ENCODE measurements at regions not wholly inside any gene's neighbourhood (a gene's known extent, or its start where the extent isn't known, plus 50 kb on each side); places are given as distances from the start of the nearest gene placed in this dataset.
"Not testable (repeated sequence)": the region's sequence is repeated elsewhere in the genome, so short reads cannot be mapped to it uniquely, and the experiment has no call there.

GRCh38 chr15:26061248-26061647 is 198.1 kb upstream of the ATP10A start:
- no peak overlapping the region for H3K4me3 ChIP-seq
- intact Hi-C loops (cut with DNase I): no loop called here
- DNase-seq (ENCODE audit: extremely low spot score in 2 of 2): no peak

GRCh38 chr15:26056766-26057165 is 193.6 kb upstream of the ATP10A start:
- H3K4me1 ChIP-seq; H3K27me3 ChIP-seq; H3K36me3 ChIP-seq; DNase-seq (ENCODE audit: extremely low spot score in 2 of 2); H3K4me3 ChIP-seq; H3K27ac ChIP-seq; H3K9me3 ChIP-seq; intact Hi-C loops (cut with DNase I): not testable (repeated sequence)

More at GRCh38 chr15:26061248-26061647, 198.1 kb upstream of the ATP10A start:
- Histone ChIP-seq H3K27ac (no peak overlapping the region), H3K27me3 (no peaks in the 10 kb centered on the region), H3K9me3 (no peaks in the 10 kb centered on the region), H3K36me3 (no peaks in the 10 kb centered on the region), H3K4me1 (no peaks in the 10 kb centered on the region)
- no peak for TF ChIP-seq POLR2AphosphoS5 (IDR thresholded peaks at IDR 0.05; ENCODE audit: insufficient read depth in 1 of 2, low read depth in 1 of 2)
- no peak for TF ChIP-seq CTCF (IDR thresholded peaks at IDR 0.05)
- no peak for TF ChIP-seq POLR2A (IDR thresholded peaks at IDR 0.05)

GRCh38 chr15:26051761-26052675 is 188.9 kb upstream of the ATP10A start:
- TF ChIP-seq POLR2A (IDR thresholded peaks at IDR 0.05) (no peak), POLR2AphosphoS5 (IDR thresholded peaks at IDR 0.05; ENCODE audit: insufficient read depth in 1 of 2, low read depth in 1 of 2) (no peak), CTCF (IDR thresholded peaks at IDR 0.05) (no peak)
- H3K4me3 ChIP-seq: no peak overlapping the region
- no peak overlapping the region for H3K27ac ChIP-seq
- no peaks in the 10 kb centered on the region for H3K27me3 ChIP-seq
- H3K9me3 ChIP-seq: no peaks in the 10 kb centered on the region
- DNase-seq (ENCODE audit: extremely low spot score in 2 of 2): no peak
- no peaks in the 10 kb centered on the region for H3K4me1 ChIP-seq
- no peaks in the 10 kb centered on the region for H3K36me3 ChIP-seq
- intact Hi-C loops (cut with DNase I): no loop called here

- Histone ChIP-seq H3K9me3 (no peaks in the 10 kb centered on the region), H3K36me3 (no peaks in the 10 kb centered on the region), H3K27ac (no peak overlapping the region), H3K27me3 (no peaks in the 10 kb centered on the region), H3K4me3 (no peak overlapping the region), H3K4me1 (no peaks in the 10 kb centered on the region)
- TF ChIP-seq POLR2AphosphoS5 (IDR thresholded peaks at IDR 0.05; ENCODE audit: insufficient read depth in 1 of 2, low read depth in 1 of 2): no peak
- no peak for DNase-seq (ENCODE audit: extremely low spot score in 2 of 2)
- intact Hi-C loops (cut with DNase I): no loop called here
Measured at GRCh38 chr15:26050984-26051383, 187.9 kb upstream of the ATP10A start.

GRCh38 chr15:26049900-26050657 is 187.0 kb upstream of the ATP10A start:
- H3K27me3 ChIP-seq: no peaks in the 10 kb centered on the region
- intact Hi-C loops (cut with DNase I): no loop called here
- no peak for TF ChIP-seq POLR2AphosphoS5 (IDR thresholded peaks at IDR 0.05; ENCODE audit: insufficient read depth in 1 of 2, low read depth in 1 of 2)
- no peak for TF ChIP-seq CTCF (IDR thresholded peaks at IDR 0.05)
- no peak for TF ChIP-seq POLR2A (IDR thresholded peaks at IDR 0.05)
- no peak for DNase-seq (ENCODE audit: extremely low spot score in 2 of 2)
- no peaks in the 10 kb centered on the region for H3K36me3 ChIP-seq
- no peaks in the 10 kb centered on the region for H3K9me3 ChIP-seq
- H3K4me1 ChIP-seq: no peaks in the 10 kb centered on the region
- no peak overlapping the region for H3K4me3 ChIP-seq
- H3K27ac ChIP-seq: no peak overlapping the region

GRCh38 chr15:26048669-26049068 is 185.5 kb upstream of the ATP10A start:
- TF ChIP-seq POLR2A (IDR thresholded peaks at IDR 0.05) (no peak), CTCF (IDR thresholded peaks at IDR 0.05) (no peak), POLR2AphosphoS5 (IDR thresholded peaks at IDR 0.05; ENCODE audit: insufficient read depth in 1 of 2, low read depth in 1 of 2) (no peak)
- H3K4me3 ChIP-seq: no peak overlapping the region
- intact Hi-C loops (cut with DNase I): no loop called here
- no peak for DNase-seq (ENCODE audit: extremely low spot score in 2 of 2)
- H3K27ac ChIP-seq: no peak overlapping the region
- H3K9me3 ChIP-seq: no peaks in the 10 kb centered on the region
- no peaks in the 10 kb centered on the region for H3K36me3 ChIP-seq
- no peaks in the 10 kb centered on the region for H3K27me3 ChIP-seq
- no peaks in the 10 kb centered on the region for H3K4me1 ChIP-seq

Measured in vagina (tissue), 2 donors.